Stimulated activated CD4-positive, alpha-beta T cell treated with anti-CD3 and anti-CD28 coated beads, Interleukin-15, amount 100 ng/mL, for 24 hours (primary cell): ENCODE measurements at regions not wholly inside any gene's neighbourhood (a gene's known extent, or its start where the extent isn't known, plus 50 kb on each side); places are given as distances from the start of the nearest gene placed in this dataset.
A peak's percentile ranks its signal among the peaks of the same experiment; 100 is the strongest.

ENCODE experiments used
- DNase-seq: peaks from one replicate; pipeline ENCODE4 v3.0.0-alpha.2; 2020

- DNase-seq = no peak
Observed at GRCh38 chr2:15049096-15049993, 416.8 kb downstream of the LRATD1 start.

DNA sequence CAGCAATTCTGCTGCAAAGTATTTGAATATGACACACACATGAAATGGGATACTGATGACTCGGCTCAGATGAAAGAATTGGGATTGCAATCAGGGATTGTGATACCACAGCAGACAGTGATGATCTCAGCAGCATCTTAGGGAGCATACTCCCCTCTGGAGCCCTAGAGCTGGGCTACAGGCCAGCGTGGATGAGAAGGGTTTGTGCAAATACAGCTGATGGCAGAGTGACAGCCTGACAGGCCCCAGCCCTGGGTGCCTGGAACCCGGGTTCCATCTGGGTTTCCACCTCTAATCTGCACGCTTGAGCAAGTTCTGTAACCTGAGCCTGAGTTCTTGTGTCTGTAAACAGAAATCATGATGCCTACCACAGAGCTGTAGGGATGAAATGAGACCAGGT is 418.0 kb downstream of the LRATD1 start:
- DNase-seq = no peak

DNA sequence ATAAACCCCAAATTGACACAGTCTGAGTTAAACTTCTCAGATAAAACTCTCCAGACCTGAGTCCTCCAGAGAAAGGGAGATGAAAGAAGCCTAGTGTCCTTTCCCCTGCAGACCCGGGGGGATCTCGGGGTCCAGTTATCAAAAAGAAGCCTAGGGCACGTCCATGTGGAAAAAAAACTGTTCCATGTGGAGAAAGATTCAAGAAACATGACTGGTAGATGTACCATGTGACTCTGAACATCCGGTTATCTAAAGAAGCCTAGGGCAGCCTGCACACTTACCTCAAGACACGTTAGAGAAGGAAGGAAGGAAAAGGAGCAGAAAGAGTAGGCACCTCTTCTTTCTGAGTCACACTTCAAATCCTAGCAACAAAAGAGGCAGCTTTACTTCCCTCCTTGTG is 421.0 kb downstream of the LRATD1 start:
- DNase-seq = no peak

DNA sequence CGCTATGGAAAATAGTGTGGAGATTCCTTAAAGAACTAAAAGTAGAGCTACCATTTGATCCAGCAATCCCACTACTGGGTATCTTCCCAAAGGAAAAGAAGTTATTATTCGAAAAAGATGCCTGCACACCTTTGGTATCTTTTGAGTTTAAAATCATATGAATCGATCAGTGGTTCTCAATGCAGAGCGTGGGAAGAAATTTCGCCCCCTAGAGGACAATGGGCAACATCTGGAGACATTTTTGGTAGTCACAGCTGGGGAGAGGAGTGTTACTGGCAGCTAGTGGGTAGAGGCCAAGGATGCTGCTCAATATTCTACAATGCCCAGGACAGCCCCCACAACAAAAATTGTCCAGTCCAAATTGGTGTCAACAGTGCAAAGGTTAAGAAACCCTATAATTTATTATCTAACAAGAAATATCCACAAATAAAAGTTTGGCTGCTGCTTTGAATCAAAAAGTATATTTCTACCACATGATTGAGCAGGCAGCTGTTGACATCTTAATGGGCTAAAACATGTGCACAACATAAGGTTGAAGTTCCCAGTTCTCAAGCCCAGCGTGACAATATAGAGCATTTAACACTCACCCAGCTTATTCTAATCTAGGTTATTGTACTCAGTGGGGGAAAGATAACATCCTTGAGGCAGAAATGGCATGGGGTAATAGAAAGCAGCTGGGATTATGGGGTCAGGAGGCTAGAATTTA is 425.7 kb downstream of the LRATD1 start:
- peak; percentile 38 for DNase-seq

DNA sequence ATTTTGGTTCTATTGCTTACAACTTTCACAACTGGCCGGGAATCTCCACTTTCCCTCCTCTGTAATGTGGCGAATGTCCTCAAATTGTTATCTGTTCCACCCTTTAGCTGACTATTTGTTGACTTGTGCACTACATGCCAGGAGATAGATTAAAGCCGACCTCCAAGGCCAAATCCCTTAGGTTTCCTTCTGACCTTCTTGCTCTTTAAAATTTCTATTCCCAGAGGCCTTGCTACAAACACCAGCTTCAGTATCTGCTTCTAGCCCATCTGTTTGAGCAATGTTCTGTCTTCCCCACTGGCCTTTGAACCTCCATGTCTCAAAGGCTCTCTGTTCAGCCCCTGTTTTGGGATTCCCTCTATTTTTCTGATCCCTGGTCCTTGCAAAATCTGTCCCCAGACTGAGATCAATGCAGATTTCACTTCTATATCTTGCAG is 426.2 kb downstream of the LRATD1 start:
- no peak for DNase-seq

GRCh38 chr2:15059870-15060512 is 427.5 kb downstream of the LRATD1 start:
- DNase-seq = no peak

DNA sequence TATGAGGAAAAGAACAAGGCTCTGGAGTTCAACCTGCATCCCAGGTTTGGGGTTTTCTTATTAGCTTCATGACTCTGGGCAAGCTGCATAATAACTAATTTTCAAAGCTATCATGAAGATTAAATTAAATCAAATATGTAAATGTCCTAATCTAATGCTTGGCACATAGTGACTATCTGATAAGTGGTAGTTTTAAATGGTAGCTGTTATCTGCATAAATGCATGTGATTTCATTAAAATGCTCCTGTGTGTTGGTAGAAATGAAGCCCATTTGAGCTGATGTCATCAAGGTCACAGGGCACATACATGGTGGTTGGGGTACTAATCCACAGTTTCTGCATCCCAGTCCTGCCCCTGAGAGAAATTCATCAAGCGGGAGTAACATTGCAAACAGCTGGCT is 428.8 kb downstream of the LRATD1 start:
- DNase-seq = no peak

DNA sequence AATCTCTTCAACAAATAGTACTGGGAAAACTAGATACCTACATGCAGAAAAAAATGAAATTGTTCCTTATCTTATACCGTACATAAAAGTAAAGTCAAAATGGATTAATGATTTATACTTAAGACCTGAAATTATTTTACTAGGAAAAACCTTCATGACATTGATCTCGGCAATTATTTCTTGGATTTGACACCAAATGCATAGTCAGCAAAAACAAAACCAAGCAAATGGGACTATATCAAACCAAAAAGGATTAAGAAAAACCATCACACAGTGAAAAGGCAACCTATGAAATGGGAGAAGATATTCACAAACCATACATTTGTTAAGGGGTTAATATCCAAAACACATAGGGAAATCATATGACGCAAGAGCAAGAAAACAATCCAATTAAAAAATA is 433.6 kb downstream of the LRATD1 start:
- no peak for DNase-seq

DNA sequence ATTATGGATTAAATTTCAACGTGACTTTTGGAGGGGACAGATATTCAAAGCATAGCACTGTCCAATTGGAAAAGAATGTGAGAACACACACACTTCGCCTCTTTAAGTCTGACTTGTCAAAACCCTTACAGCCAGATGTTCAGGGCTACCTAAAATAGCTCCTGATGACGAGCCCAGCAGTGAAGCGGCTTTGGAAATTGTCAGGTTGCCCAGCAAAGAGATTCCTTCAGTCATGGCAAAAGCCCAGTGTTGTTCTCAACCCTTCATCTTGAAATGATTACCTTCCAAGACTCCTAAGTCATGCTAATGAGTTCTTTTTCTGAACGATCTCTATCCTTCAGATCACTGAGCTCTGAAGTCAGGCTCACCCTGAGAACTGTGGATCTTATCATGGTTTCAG is 436.6 kb downstream of the LRATD1 start:
- no peak for DNase-seq

GRCh38 chr2:15072836-15073235 is 440.3 kb downstream of the LRATD1 start:
- DNase-seq = no peak

- no peak for DNase-seq
Observed at GRCh38 chr2:15073664-15074063, 441.1 kb downstream of the LRATD1 start.

- no peak for DNase-seq
Observed at GRCh38 chr2:15074319-15074718, 441.8 kb downstream of the LRATD1 start.

- no peak for DNase-seq
Observed at GRCh38 chr2:15074751-15075700, 442.5 kb downstream of the LRATD1 start.

- DNase-seq = no peak
Observed at GRCh38 chr2:15076668-15077067, 444.2 kb downstream of the LRATD1 start.

DNA sequence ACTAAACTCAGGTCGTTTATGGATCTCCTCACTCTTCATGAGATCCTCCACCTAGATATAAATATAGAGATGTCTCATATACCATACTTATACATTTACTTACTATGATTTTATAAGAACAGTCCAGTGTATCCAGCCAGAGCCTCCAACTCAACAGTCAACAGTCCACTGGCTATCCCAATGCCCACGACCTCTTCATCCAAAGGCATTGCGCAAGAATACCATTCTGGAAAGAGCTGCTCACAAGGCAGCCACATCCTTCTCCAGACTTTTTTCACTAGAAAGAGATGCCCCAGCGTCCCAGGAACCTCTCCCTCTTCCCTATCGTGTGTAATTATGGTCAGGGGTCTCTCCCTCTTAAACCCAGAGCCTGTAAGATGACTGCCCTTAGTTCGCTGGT is 448.8 kb downstream of the LRATD1 start:
- DNase-seq = no peak

DNA sequence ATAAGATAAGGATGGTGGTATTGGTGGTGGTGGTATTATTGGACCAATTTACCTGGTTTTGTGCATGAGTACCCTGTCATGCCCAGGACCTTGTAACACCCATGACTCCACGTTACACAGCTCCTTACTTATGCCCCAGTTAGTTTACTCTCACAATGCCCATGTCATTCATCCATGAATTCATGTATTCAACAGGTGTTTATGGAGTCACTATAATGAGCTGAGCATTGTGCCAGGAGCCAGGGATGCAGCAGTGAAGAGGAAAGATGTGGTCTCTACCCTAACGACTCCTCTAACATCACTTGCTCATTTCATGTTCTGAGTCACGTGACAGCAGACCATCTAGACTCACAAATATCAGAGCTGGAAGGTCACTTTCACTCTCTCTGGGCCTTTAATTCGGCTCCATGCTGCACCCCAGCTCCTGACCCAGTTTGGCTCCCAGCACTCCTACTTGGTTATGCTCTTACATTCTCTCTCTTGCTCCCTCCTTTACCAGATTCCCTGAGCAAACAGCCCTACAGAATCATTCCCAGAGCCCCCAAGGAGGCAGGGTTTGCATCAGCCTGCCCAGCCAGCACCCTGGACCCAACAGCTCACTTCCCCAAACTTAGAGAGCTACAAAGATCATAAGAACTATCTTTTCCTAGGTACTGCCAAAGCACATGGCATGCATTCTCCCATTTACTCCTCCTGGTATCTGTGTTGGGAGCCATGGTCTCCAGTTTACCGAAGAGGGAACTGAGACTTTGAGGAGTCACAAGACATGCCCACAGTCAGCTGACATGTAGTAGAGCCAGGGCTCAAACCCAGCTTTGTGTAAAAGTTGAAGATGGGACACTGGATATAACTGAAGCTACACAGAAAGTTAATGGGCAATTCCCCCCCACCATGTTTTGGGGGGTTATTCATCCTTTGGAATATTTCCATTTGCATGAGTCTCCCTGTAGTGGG is 449.9 kb downstream of the LRATD1 start:
- no peak for DNase-seq

- no peak for DNase-seq
Observed at GRCh38 chr2:15084826-15085489, 452.4 kb downstream of the LRATD1 start.

GRCh38 chr2:15092181-15092580 is 459.7 kb downstream of the LRATD1 start:
- no peak for DNase-seq

DNA sequence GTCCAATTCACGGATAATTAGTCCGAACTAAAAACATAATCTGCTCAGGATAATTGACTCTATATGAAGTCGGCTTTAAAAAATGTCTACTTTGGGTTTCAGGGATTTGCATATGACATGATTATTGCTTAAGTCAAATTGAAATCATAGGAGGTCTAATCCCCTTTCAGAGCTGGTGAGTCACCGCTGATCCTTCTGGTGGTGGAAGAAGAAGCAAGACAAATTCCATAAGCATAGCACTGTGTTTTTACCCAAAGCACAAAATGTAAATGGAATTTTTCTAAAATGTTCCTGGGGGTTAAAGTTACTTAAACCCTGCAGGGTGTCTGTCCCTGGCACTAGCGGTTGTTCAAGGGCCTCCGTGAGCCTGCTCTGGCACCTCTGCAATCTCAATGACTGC is 460.2 kb downstream of the LRATD1 start:
- no peak for DNase-seq

DNA sequence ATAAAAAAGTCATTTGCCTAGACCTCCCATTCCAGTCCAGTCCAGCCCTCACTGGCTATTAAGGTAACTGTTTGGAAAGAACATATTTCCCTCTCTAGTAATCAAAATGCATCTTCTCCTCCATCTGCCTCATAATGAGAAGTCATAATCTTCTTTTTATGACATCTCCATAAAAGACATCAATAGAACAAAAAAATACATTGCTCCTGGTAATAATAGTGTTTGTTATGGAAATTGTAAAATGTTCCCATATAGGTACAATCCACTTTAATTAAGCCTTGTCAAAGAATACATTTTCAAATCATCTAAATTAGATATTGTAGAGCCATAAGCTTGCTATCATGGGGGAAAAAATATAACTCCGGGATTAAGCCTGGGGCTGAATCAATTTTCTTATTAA is 461.6 kb downstream of the LRATD1 start:
- no peak for DNase-seq

GRCh38 chr2:15096873-15097272 is 464.3 kb downstream of the NBAS start:
- no peak for DNase-seq
